ENCODE measurements at regions not wholly inside any gene's neighbourhood (a gene's known extent, or its start where the extent isn't known, plus 50 kb on each side); places are given as distances from the start of the nearest gene placed in this dataset.
"Not testable (repeated sequence)": the region's sequence is repeated elsewhere in the genome, so short reads cannot be mapped to it uniquely, and the experiment has no call there.

DNA sequence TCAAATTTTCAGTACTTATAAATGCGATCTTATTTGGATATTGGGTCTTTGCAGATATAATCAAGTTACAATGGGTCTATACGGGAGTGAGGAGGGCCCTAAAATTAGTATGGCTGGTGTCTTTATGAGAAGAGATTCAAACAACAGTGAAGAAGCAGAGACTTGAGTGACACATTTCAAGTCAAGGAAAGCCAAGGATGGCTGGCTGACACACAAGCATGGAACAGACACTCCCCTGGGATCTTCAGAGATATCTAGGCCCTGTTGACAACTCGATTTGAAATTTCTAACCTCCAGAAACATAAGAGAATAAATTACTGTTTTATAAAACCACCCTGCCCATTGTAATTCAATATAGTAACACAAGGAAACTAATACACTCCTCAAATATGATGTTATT lies 1886.0 kb upstream of the PCDH7 start:
- ATAC-seq (ENCODE audit: low FRiP score in 2 of 2), result no peak
- Histone ChIP-seq H3K4me1 (no peaks in the 10 kb centered on the region), H3K27me3 (no peaks in the 10 kb centered on the region), H3K27ac (no peak overlapping the region), H3K4me3 (no peak overlapping the region), H3K9me3 (no peaks in the 10 kb centered on the region), H3K36me3 (no peaks in the 10 kb centered on the region)
- DNase-seq, result no peak
- 72 to 81% methylated on average over 3 of the region's 3 CpGs for WGBS, 2 donors
- TF ChIP-seq, protein P1, sequence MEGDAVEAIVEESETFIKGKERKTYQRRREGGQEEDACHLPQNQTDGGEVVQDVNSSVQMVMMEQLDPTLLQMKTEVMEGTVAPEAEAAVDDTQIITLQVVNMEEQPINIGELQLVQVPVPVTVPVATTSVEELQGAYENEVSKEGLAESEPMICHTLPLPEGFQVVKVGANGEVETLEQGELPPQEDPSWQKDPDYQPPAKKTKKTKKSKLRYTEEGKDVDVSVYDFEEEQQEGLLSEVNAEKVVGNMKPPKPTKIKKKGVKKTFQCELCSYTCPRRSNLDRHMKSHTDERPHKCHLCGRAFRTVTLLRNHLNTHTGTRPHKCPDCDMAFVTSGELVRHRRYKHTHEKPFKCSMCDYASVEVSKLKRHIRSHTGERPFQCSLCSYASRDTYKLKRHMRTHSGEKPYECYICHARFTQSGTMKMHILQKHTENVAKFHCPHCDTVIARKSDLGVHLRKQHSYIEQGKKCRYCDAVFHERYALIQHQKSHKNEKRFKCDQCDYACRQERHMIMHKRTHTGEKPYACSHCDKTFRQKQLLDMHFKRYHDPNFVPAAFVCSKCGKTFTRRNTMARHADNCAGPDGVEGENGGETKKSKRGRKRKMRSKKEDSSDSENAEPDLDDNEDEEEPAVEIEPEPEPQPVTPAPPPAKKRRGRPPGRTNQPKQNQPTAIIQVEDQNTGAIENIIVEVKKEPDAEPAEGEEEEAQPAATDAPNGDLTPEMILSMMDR (IDR thresholded peaks at IDR 0.05), result no peak
- TF ChIP-seq EP300 (IDR thresholded peaks at IDR 0.05) (no peak), POLR2AphosphoS5 (IDR thresholded peaks at IDR 0.05) (no peak), POLR2A (IDR thresholded peaks at IDR 0.05) (no peak)

DNA sequence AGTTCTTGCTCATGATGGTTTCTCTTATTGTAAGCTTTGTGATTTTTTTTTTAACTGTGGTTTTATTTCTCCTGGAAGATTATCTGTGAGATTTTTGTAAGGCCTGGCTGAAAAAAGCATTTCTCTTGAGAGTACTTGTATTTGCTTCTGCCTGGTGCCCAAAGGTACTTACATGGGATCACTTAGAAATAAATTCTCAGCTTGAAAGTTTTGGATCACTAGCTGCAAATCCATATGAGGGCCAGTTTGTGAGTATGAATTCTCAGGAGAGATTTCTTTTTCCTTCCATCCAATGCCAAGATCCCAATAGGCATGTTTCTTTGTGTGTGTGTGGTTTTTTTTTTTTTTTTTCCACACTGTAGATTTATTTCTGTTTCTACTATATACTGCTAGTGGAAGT lies 1884.7 kb upstream of the PCDH7 start:
- no peak overlapping the region for H3K4me3 ChIP-seq
- no peak for ATAC-seq (ENCODE audit: low FRiP score in 2 of 2)
- no peaks in the 10 kb centered on the region for H3K27me3 ChIP-seq
- H3K36me3 ChIP-seq, result no peaks in the 10 kb centered on the region
- no peak for DNase-seq
- no peak overlapping the region for H3K27ac ChIP-seq
- H3K4me1 ChIP-seq, result no peaks in the 10 kb centered on the region
- TF ChIP-seq POLR2A (IDR thresholded peaks at IDR 0.05), result no peak
- TF ChIP-seq EP300 (IDR thresholded peaks at IDR 0.05), result no peak
- TF ChIP-seq, protein P1 (IDR thresholded peaks at IDR 0.05), result no peak
- no peak for TF ChIP-seq POLR2AphosphoS5 (IDR thresholded peaks at IDR 0.05)
- H3K9me3 ChIP-seq, result no peaks in the 10 kb centered on the region

DNA sequence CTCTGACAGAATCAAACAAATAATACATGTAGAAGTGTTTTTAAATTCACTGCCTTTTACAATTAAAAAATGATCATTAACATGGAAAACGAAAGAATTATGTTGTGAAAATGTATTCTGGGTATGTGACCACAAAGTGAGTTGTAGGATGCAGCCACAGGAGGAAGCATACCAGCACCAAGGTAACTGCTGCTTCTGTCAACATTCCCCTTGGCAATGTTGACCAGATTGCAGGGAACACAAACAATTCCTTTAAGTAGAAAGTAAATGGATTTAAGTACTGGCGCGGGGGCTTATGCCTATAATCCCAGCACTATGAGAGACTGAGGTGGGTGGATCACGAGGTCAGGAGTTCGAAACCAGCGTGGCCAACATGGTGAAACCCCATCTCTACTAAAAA lies 1877.9 kb upstream of the PCDH7 start:
- ATAC-seq (ENCODE audit: low FRiP score in 2 of 2) (no peak), DNase-seq (no peak)
- TF ChIP-seq EP300 (IDR thresholded peaks at IDR 0.05) (no peak), POLR2A (IDR thresholded peaks at IDR 0.05) (no peak), POLR2AphosphoS5 (IDR thresholded peaks at IDR 0.05) (no peak)
- TF ChIP-seq, protein P1 (IDR thresholded peaks at IDR 0.05), result no peak
- WGBS, 2 donors, result 63 to 75% methylated on average over 6 of the region's 6 CpGs
- Histone ChIP-seq H3K27ac (no peak overlapping the region), H3K27me3 (no peaks in the 10 kb centered on the region), H3K4me3 (no peak overlapping the region), H3K36me3 (no peaks in the 10 kb centered on the region), H3K9me3 (no peaks in the 10 kb centered on the region), H3K4me1 (no peaks in the 10 kb centered on the region)

DNA sequence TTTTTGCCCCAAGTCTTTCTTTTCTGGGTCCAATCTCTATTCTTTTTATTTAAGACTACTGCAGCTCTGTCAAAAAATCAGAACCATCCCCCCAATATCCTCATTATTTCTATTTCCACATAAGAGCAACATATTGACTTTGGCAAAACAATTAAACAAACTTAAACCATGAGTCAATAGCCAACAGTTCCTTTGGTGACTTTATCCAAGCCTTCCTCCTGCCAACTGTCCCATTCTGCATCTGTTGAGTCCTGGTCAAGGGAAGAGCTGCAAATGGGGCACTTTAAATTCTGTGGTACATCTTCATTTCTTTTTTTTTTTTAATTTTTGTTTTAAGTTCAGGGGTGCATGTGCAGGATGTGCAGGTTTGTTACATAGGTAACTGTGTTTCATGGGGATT lies 1875.0 kb upstream of the PCDH7 start:
- DNase-seq (no peak), ATAC-seq (ENCODE audit: low FRiP score in 2 of 2) (no peak)
- Histone ChIP-seq H3K27me3 (no peaks in the 10 kb centered on the region), H3K9me3 (peaks cover 0 to 8% (median 0%) of the 10 kb centered on the region in 4 donors), H3K4me3 (no peak overlapping the region), H3K4me1 (no peaks in the 10 kb centered on the region), H3K36me3 (no peaks in the 10 kb centered on the region), H3K27ac (no peak overlapping the region)
- TF ChIP-seq POLR2AphosphoS5 (IDR thresholded peaks at IDR 0.05) (no peak), POLR2A (IDR thresholded peaks at IDR 0.05) (no peak)
- TF ChIP-seq, protein P1 (IDR thresholded peaks at IDR 0.05), result no peak

DNA sequence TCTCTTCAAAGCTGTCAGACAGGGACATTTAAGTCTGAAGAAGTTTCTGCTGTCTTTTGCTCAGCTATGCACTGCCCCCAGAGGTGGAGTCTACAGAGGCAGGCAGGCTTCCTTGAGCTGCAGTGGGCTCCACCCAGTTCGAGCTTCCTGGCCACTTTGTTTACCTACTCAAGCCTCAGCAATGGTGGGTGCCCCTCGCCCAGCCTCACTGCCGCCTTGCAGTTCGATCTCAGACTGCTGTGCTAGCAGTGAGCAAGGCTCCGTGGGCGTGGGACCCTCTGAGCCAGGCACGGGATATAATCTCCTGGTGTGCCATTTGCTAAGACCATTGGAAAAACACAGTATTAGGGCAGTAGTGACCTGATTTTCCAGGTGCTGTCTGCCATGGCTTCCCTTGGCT lies 1863.1 kb upstream of the PCDH7 start:
- H3K27ac ChIP-seq; H3K4me3 ChIP-seq; H3K27me3 ChIP-seq; H3K9me3 ChIP-seq; H3K36me3 ChIP-seq; ATAC-seq (ENCODE audit: low FRiP score in 2 of 2); H3K4me1 ChIP-seq: not testable (repeated sequence)
- peak in 1 of 2 donors; percentile 25 for DNase-seq
- WGBS, 2 donors, result 87 to 90% methylated on average over 4 to 7 of the region's 7 CpGs
